Mesendoderm (in vitro differentiated cells): ENCODE measurements at regions not wholly inside any gene's neighbourhood (a gene's known extent, or its start where the extent isn't known, plus 50 kb on each side); places are given as distances from the start of the nearest gene placed in this dataset.

Experiments used
- DNase-seq: peaks from one replicate; pipeline ENCODE4 v3.0.0; 2013
- H2AK5ac ChIP-seq: 2 replicates; pipeline ENCODE4 v1.6.1; 2013; ENCODE audit warnings: low read length, inconsistent platforms
- H2BK120ac ChIP-seq: 2 replicates; pipeline ENCODE4 v1.6.1; 2013; ENCODE audit warnings: low read depth, mild to moderate bottlenecking, low read length, moderate library complexity, mixed read lengths
- H2BK15ac ChIP-seq: replicated peaks from 2 replicates; pipeline ENCODE4 v1.6.1; 2013; ENCODE audit warnings: low read depth, mild to moderate bottlenecking, moderate library complexity
- H2BK5ac ChIP-seq: 2 replicates; pipeline ENCODE4 v1.6.1; 2013; ENCODE audit warnings: low read length, inconsistent platforms
- H3K18ac ChIP-seq: 2 replicates; pipeline ENCODE4 v1.6.1; 2013; ENCODE audit warnings: mild to moderate bottlenecking, low read length, mixed read lengths
- H3K23ac ChIP-seq: one replicate; pipeline ENCODE4 v1.6.1; 2013; ENCODE audit warnings: low read length
- H3K27ac ChIP-seq: 2 replicates; pipeline ENCODE4 v1.5.1; 2013; ENCODE audit warnings: low read depth, mild to moderate bottlenecking, inconsistent platforms, low read length, moderate library complexity
- H3K27me3 ChIP-seq: 2 replicates; pipeline ENCODE4 v1.6.1; 2013; ENCODE audit warnings: low read length, control low read depth, mild to moderate bottlenecking, inconsistent platforms; ENCODE audit not compliant: insufficient read depth, poor library complexity
- H3K36me3 ChIP-seq: 2 replicates; pipeline ENCODE4 v1.6.1; 2013; ENCODE audit warnings: low read length, inconsistent platforms; ENCODE audit not compliant: control insufficient read depth, insufficient read depth
- H3K4ac ChIP-seq: one replicate; pipeline ENCODE4 v1.6.1; 2013; ENCODE audit warnings: low read depth, mild to moderate bottlenecking, low read length, moderate library complexity
- H3K4me1 ChIP-seq: 2 replicates; pipeline ENCODE4 v1.6.1; 2013; ENCODE audit warnings: low read depth, low read length, inconsistent platforms; ENCODE audit not compliant: control insufficient read depth
- H3K4me2 ChIP-seq: 2 replicates; pipeline ENCODE4 v1.6.1; 2013; ENCODE audit warnings: low read length
- H3K4me3 ChIP-seq: 2 replicates; pipeline ENCODE4 v1.5.1; 2013; ENCODE audit warnings: mild to moderate bottlenecking, low read length
- H3K56ac ChIP-seq: one replicate; pipeline ENCODE4 v1.6.1; 2013; ENCODE audit warnings: low read length
- H3K79me1 ChIP-seq: 2 replicates; pipeline ENCODE4 v1.6.1; 2013; ENCODE audit warnings: low read length, inconsistent platforms
- H3K79me2 ChIP-seq: 2 replicates; pipeline ENCODE4 v1.6.1; 2013; ENCODE audit warnings: mild to moderate bottlenecking, low read length; ENCODE audit not compliant: control insufficient read depth, insufficient read depth
- H3K9ac ChIP-seq: 2 replicates; pipeline ENCODE4 v1.6.1; 2013; ENCODE audit warnings: low read length, inconsistent platforms
- H4K5ac ChIP-seq: one replicate; pipeline ENCODE4 v1.6.1; 2013; ENCODE audit warnings: low read length
- H4K8ac ChIP-seq: one replicate; pipeline ENCODE4 v1.6.1; 2013; ENCODE audit warnings: low read depth, mild to moderate bottlenecking, control low read depth, low read length, moderate library complexity
- WGBS: extraction: QIAGEN DNeasy Blood & Tissue Kit; methylation state at CpG from one replicate; pipeline ENCODE4 v1.1.7; 2013; ENCODE audit warnings: low lambda C conversion rate, missing lambda C conversion rate; ENCODE audit not compliant: insufficient coverage; ENCODE audit errors: extremely low coverage; 5-methylcytosine and 5-hydroxymethylcytosine counted together

DNA sequence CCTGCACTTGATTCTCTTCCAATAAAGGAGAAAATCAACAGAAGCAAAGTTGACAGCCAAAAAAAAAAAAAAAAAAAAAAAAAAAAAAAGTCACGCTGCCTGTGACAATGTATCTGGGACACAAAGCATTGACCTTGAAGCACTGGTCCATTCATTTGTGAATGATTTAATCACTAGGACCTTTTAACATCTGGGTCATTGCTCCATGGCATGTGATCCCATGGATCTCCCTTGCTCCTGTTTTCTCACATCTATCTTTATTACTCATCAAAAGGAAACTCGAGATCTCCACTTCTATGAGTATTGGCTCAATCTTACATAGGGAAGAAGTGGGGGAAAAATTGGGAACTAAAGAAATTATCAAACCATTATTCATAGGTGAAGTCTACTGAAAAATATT lies 89.6 kb upstream of the SMIM30 start:
- Histone ChIP-seq H3K56ac (no peak overlapping the region), H3K18ac (no peak overlapping the region), H3K4me1 (no peaks in the 10 kb centered on the region), H3K79me1 (no peaks in the 10 kb centered on the region), H3K36me3 (no peaks in the 10 kb centered on the region), H3K23ac (no peak overlapping the region), H3K4me3 (no peak overlapping the region), H3K4me2 (no peak overlapping the region), H4K8ac (no peak overlapping the region), H4K5ac (no peak overlapping the region), H3K79me2 (no peaks in the 10 kb centered on the region), H2BK5ac (no peak overlapping the region), H2AK5ac (no peak overlapping the region), H3K4ac (no peak overlapping the region), H2BK120ac (no peak overlapping the region), H3K27ac (no peak overlapping the region), H3K9ac (no peak overlapping the region), H3K27me3 (no peaks in the 10 kb centered on the region), H2BK15ac (no peak overlapping the region)
- DNase-seq: no peak
- WGBS: no CpG with 5 or more reads among the region's 2 CpGs

DNA sequence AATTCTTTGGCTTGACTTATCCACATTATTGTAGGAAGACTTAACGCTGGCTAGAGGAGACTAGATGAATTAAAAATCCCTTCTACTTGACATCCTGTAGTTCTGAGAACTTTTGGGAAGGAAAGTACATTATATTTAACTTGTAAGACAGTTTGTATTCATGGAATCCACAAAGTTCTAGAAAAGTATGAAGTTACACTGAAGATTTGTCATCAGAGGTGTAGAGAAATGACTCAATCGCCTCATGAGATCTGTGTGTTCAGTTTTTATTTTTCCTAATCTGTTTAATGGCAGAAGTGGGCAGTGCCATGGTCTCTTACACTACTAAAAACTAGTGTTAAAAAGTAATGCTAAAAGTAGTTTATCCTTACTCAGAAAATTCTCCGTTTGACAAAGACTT lies 89.1 kb upstream of the SMIM30 start:
- no peak overlapping the region for H3K56ac ChIP-seq
- H3K18ac ChIP-seq: no peak overlapping the region
- no peak overlapping the region for H2BK15ac ChIP-seq
- no peaks in the 10 kb centered on the region for H3K4me1 ChIP-seq
- no peak for DNase-seq
- H2BK5ac ChIP-seq: no peak overlapping the region
- no peaks in the 10 kb centered on the region for H3K36me3 ChIP-seq
- H3K79me1 ChIP-seq: no peaks in the 10 kb centered on the region
- H3K27me3 ChIP-seq: no peaks in the 10 kb centered on the region
- WGBS: no CpG with 5 or more reads among the region's 3 CpGs
- H2BK120ac ChIP-seq: no peak overlapping the region
- H3K4me2 ChIP-seq: no peak overlapping the region
- no peak overlapping the region for H2AK5ac ChIP-seq
- H4K5ac ChIP-seq: no peak overlapping the region
- H3K27ac ChIP-seq: no peak overlapping the region
- H3K9ac ChIP-seq: no peak overlapping the region
- no peak overlapping the region for H3K23ac ChIP-seq
- no peaks in the 10 kb centered on the region for H3K79me2 ChIP-seq
- no peak overlapping the region for H4K8ac ChIP-seq
- H3K4ac ChIP-seq: no peak overlapping the region
- H3K4me3 ChIP-seq: no peak overlapping the region

DNA sequence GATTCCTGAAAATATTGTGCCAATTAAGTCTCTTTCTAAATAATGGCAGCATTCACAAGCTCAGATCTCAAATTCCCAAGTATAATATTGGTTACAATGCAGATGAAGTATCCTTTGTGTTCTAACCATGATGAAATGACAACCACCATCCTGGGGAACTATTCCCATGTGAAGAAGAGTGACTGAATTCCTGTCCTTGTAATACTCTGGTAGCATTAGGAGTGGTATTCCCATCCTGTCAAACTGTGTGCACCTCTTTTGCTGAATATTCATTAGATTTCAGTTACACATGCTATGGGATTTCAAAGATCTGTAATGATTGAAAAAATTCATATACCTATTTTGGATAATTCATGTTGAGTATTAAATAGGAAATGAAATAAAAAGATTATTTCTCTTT lies 86.1 kb upstream of the SMIM30 start:
- H3K27me3 ChIP-seq: no peaks in the 10 kb centered on the region
- H3K23ac ChIP-seq: no peak overlapping the region
- H3K56ac ChIP-seq: no peak overlapping the region
- H3K4ac ChIP-seq: no peak overlapping the region
- H4K8ac ChIP-seq: no peak overlapping the region
- H2BK120ac ChIP-seq: no peak overlapping the region
- no peak overlapping the region for H4K5ac ChIP-seq
- DNase-seq: no peak
- no peak overlapping the region for H3K4me3 ChIP-seq
- no peak overlapping the region for H3K27ac ChIP-seq
- H3K18ac ChIP-seq: no peak overlapping the region
- no peaks in the 10 kb centered on the region for H3K36me3 ChIP-seq
- no peak overlapping the region for H2BK5ac ChIP-seq
- H2BK15ac ChIP-seq: no peak overlapping the region
- no peaks in the 10 kb centered on the region for H3K79me2 ChIP-seq
- no peak overlapping the region for H2AK5ac ChIP-seq
- H3K4me2 ChIP-seq: no peak overlapping the region
- no peaks in the 10 kb centered on the region for H3K4me1 ChIP-seq
- no peaks in the 10 kb centered on the region for H3K79me1 ChIP-seq
- no peak overlapping the region for H3K9ac ChIP-seq

DNA sequence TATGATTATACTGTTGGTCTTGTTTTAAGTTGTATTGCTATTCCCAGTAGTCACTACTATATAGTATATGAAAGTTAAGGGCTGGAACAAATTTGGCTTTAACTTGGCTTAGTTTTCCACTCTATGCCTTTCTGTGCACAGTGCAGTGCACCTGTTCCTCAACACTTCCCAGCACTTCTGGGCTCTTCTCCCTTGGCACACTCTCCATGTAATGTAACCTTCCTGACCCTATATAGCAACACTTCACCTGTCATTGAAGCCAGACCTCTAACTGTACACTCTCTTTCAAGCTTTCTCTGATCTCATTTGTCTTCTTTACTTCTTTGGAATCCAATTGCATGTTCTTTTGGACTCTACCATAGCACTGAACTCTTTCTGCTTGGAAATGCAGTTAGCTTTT lies 83.9 kb upstream of the SMIM30 start:
- no peak overlapping the region for H4K8ac ChIP-seq
- no peaks in the 10 kb centered on the region for H3K27me3 ChIP-seq
- no peak overlapping the region for H3K9ac ChIP-seq
- no peak overlapping the region for H3K4ac ChIP-seq
- no peak overlapping the region for H3K4me2 ChIP-seq
- no peak overlapping the region for H3K23ac ChIP-seq
- no peak overlapping the region for H3K56ac ChIP-seq
- H3K36me3 ChIP-seq: no peaks in the 10 kb centered on the region
- no peaks in the 10 kb centered on the region for H3K79me2 ChIP-seq
- H3K18ac ChIP-seq: no peak overlapping the region
- no peak overlapping the region for H3K27ac ChIP-seq
- H4K5ac ChIP-seq: no peak overlapping the region
- no peak overlapping the region for H2BK15ac ChIP-seq
- no peak for DNase-seq
- no peaks in the 10 kb centered on the region for H3K79me1 ChIP-seq
- H3K4me3 ChIP-seq: no peak overlapping the region
- H3K4me1 ChIP-seq: no peaks in the 10 kb centered on the region
- H2AK5ac ChIP-seq: no peak overlapping the region
- H2BK5ac ChIP-seq: no peak overlapping the region
- H2BK120ac ChIP-seq: no peak overlapping the region

DNA sequence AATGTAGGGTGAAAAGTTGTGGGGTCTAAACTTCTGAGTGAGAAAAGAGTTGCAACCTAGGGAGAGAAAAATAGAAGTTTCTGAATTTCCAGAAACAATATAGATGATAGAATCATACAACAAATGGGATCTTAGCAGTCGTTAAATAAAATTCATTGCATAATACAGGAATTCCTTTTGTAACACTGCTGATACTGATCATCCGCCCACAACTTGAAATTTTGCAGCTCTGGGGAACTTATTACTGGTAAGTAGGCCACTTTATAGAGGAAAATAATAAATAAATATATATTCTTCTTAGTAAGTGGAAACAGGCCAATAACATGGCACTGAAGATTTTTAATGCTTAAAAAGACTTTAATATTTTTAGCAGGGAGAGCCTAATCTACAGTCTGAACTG lies 81.9 kb upstream of the SMIM30 start:
- Histone ChIP-seq H3K36me3 (no peaks in the 10 kb centered on the region), H4K5ac (no peak overlapping the region), H2BK5ac (no peak overlapping the region), H3K23ac (no peak overlapping the region), H3K9ac (no peak overlapping the region), H3K18ac (no peak overlapping the region), H3K4me2 (no peak overlapping the region), H4K8ac (no peak overlapping the region), H3K56ac (no peak overlapping the region), H2AK5ac (no peak overlapping the region), H3K79me1 (no peaks in the 10 kb centered on the region), H3K27ac (no peak overlapping the region), H2BK120ac (no peak overlapping the region), H3K79me2 (no peaks in the 10 kb centered on the region), H2BK15ac (no peak overlapping the region), H3K4me3 (no peak overlapping the region), H3K4me1 (no peaks in the 10 kb centered on the region), H3K4ac (no peak overlapping the region), H3K27me3 (no peaks in the 10 kb centered on the region)
- WGBS: no CpG with 5 or more reads among the region's 2 CpGs
- DNase-seq: no peak

DNA sequence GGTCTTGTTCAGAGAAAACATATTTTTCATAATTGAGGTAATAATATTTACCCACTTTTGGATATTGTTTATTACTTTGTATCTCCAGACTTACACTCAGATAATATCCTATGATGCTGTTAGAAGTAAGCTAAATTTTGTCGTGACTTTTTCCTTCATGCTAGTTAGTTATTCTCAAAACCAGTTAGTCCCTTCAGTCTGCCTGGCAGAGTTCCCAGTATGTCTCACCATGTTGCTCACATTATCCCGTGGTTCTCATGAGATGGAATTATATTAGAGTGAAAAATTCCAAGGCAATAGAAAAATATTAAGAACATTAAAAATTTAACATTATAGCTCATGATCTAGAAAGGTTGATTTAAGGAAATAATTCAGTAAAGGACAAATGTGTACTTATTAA lies 81.5 kb upstream of the SMIM30 start:
- Histone ChIP-seq H2BK5ac (no peak overlapping the region), H3K79me1 (no peaks in the 10 kb centered on the region), H3K36me3 (no peaks in the 10 kb centered on the region), H3K23ac (no peak overlapping the region), H3K27me3 (no peaks in the 10 kb centered on the region), H4K5ac (no peak overlapping the region), H3K27ac (no peak overlapping the region), H3K4me1 (no peaks in the 10 kb centered on the region), H2AK5ac (no peak overlapping the region), H3K4me3 (no peak overlapping the region), H3K4ac (no peak overlapping the region), H4K8ac (no peak overlapping the region), H2BK15ac (no peak overlapping the region), H3K18ac (no peak overlapping the region), H3K4me2 (no peak overlapping the region), H3K9ac (no peak overlapping the region), H2BK120ac (no peak overlapping the region), H3K79me2 (no peaks in the 10 kb centered on the region), H3K56ac (no peak overlapping the region)
- no CpG with 5 or more reads among the region's 2 CpGs for WGBS
- no peak for DNase-seq
